ENCODE measurements at regions not wholly inside any gene's neighbourhood (a gene's known extent, or its start where the extent isn't known, plus 50 kb on each side); places are given as distances from the start of the nearest gene placed in this dataset.

GRCh38 chr6:149128489-149129145 is 188.9 kb upstream of the TAB2 start:
- TF ChIP-seq CTCF (IDR thresholded peaks at IDR 0.05) (no peak), EZH2 (IDR thresholded peaks at IDR 0.05) (no peak)
